SK-N-MC (cell line): ENCODE measurements at regions not wholly inside any gene's neighbourhood (a gene's known extent, or its start where the extent isn't known, plus 50 kb on each side); places are given as distances from the start of the nearest gene placed in this dataset.

Experiments
- EZH2 ChIP-seq: fragments of 200-600 bp; sonication (generic); IDR thresholded peaks from one replicate; pipeline ENCODE4 v1.6.1; 2017; ENCODE audit warnings: antibody characterized with exemption
- POLR2AphosphoS5 ChIP-seq: IDR thresholded peaks from 2 replicates; pipeline ENCODE4 v1.6.1; 2012; ENCODE audit warnings: mild to moderate bottlenecking, low read depth, low read length, borderline replicate concordance

- TF ChIP-seq EZH2 (no peak), POLR2AphosphoS5 (no peak)
These were observed 142.3 kb downstream of the IGLL1 start for GRCh38 chr22:23437779-23438178.
